ENCODE measurements at regions not wholly inside any gene's neighbourhood (a gene's known extent, or its start where the extent isn't known, plus 50 kb on each side); places are given as distances from the start of the nearest gene placed in this dataset.
A peak's percentile ranks its signal among the peaks of the same experiment; 100 is the strongest.

- no peak for DNase-seq
These were observed 621.8 kb upstream of the ZFHX3 start for GRCh38 chr16:73669535-73670274.

DNA sequence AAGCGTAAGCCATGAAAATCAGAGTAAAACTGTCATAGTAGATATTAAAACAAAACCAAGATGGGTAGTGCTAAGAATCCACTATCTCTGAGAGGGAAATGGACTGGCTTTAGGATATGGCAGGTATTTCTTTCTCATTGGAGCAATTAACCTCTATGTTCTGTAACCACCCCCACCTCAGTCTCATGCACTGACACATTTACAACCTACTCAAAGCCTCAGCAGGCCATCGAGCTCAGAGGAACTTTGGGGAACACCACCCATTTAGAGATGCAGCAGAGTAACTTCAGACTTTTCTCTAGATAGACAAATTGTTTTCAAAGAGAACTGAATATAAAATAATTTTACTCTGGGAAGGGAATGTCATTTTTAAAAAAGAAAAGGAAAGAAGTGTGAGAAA is 615.8 kb upstream of the ZFHX3 start:
- no peak for DNase-seq

DNA sequence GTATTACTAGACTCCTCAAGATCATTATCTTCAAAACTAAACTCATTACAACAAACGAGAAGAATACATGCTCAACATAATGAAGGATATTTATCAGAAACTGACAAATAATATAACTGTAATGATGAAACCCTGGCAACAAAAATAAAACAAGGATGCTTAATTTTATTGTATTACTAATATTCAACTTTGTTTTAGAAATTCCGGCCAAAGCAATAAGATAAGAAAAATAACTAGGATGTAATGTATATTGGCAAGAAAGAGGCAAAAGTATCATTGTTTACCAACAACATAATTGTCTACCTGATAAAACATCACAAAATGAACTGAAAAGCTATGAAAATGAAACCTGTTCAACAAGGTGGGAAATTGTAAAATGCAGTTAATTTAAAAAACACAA is 588.3 kb upstream of the ZFHX3 start:
- no peak for DNase-seq

DNA sequence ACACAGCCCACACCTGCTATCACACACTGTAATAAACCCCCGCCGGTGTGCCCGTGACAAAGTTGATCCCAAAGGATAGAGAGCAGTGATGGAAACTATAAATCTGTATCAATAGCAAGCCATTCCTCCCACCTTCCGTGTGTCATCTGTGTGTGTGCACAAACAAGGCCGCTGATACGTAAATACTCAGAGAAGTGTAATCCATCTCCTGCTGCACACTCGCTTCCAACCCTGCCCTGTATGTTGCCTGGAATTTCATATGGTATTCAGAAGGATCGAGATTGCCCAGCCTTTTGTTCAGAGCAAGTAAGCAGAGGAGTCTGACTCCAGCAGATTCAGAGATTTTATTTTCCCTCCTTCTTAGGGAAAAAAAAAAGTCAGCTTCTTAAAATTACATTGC is 581.1 kb upstream of the ZFHX3 start:
- DNase-seq, result no peak

GRCh38 chr16:73617738-73618137 is 569.8 kb upstream of the ZFHX3 start:
- DNase-seq, result no peak

GRCh38 chr16:73616770-73617169 is 568.8 kb upstream of the ZFHX3 start:
- no peak for DNase-seq

GRCh38 chr16:73616166-73616753 is 568.3 kb upstream of the ZFHX3 start:
- DNase-seq, result peak; percentile 60

DNA sequence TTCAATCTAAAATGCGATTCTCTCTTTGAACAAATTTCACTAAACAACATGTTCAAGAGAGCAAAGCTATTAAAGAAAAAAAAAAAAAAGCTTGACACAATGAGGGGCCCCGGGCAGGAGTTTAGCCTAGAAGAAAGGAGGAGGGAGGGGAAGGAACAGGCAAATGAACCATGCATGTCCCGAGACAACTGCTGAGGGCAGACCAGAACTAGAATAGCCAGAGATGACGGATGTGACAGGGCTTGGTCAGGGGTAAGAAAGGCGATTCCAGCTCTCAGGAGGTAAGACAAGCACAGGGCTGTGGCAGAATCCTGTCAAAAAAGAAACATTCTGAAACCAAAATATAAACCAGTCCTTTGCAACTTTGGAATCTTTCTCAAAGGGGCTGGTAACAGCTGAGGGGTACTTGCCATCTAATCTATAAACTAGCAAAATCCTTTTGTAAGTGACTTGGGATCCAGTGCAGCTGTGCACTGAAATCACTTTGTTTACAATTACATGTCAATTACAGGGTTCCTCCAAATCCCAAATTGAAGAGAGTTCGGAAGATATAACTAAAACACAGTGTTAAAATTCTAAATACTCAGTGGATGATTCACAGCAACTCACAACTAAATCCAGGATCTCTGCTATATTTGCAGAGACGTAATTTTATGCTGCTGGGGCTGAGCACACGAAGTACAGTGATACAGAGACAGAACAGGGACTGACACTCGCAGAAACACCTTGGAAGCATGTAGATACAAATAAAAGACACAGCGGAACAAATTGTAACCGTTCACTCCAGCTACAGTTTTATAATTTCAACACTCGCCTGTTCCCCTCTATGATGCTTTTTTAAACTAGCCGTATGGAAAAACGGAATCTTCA is 567.4 kb upstream of the ZFHX3 start:
- no peak for DNase-seq

DNA sequence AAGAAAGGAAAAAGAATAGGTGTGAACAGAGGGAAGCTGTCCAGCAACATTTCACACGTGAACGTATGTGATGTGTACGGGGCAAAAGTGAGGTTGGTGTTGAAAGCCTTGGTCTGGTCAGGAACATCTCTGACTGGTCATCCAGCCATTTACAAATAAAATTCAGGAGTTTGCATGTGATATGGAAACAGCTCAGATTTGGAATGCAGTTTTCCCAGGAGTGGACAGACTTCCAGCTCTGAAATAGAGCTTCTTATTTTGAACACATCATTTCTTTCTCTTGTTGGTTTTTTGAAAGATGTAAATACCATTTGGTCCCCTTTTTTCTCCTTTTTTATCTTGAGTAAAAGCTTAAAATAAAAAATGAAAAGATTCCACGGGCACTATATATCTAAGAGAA is 566.2 kb upstream of the ZFHX3 start:
- no peak for DNase-seq

DNA sequence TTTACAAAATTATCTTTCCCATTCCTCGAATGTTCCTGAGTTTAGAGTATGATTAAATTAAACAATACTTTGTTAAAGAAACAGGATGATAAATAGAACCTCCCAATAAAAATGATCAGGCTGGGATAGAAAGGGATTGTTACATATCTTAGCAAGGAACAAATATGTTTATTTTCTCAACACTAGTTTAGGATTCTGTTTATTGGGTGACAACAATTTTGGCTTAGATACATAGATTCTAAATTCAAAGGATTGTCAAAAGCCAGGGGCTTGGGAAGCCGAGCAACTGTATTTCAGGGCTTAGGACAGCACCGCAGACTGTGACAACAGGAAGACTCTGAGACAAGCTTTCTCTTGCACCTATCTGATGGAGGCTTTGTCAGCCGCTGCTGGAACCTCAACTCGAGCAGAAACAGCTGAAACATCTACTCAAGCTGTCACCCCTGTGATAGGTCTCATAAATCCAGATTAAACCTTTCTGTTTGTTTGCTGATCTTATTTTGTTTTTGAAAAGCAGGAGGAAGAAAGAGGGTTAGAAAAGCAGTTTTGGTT is 562.8 kb upstream of the ZFHX3 start:
- no peak for DNase-seq

GRCh38 chr16:73610160-73610559 is 562.2 kb upstream of the ZFHX3 start:
- DNase-seq, result no peak

GRCh38 chr16:73608911-73609310 is 561.0 kb upstream of the ZFHX3 start:
- no peak for DNase-seq

GRCh38 chr16:73605309-73605708 is 557.4 kb upstream of the ZFHX3 start:
- DNase-seq, result no peak

DNA sequence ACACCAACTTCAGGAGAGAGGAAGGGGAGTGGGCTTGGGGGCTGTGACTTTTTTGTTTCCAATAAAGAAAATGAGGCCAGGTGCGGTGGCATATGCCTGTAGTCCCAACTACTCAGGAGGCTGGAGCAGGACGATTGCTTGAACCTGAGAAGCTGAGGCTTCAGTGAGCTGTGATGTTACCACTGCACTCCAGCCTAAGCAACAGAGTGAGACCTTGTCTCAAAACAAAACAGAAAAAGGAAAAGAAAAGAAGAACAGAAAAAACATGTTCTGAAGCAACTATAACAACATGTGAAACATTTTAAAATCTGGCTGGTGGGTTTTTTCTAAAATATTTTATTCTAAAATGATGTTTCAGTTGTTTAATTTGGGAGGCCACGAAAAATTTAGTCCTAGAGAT is 554.0 kb upstream of the ZFHX3 start:
- no peak for DNase-seq

DNA sequence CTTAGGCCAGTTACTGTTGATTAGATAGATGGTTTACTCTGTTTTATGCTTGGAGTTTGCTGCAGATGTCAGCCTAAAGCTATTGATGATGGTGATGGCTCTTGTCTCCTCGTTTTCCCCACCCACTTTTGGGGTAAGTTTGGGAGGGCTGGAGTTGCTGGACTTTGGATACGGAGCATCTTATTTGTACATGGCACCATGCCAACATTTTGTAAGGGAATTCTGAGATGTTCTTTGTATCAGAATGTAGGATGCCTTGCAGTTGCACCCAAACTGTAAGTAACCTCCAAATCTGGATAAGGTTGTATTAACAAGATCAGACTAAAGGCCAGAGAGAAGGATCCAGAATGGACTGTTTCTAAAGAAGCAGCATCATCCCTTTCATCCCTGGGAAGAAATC is 551.9 kb upstream of the ZFHX3 start:
- no peak for DNase-seq

DNA sequence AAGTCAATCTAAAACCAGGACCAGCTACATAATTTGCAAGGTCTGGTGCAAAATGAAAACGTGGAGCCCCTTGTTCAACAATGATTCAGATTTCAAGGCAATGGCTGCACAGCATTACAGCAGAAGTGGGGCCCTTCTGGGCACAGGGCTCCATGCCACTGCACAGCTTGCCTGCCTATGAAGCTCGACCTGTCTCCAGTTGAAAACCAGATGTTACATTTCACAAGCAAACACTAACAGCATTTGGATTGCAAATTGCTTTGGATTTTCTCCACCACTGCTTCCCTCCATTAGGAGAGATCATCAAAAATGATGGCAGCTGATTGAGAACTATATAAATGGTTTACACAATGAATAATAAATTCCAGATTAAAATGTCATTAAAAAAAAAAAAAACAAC is 551.4 kb upstream of the ZFHX3 start:
- no peak for DNase-seq

- no peak for DNase-seq
These were observed 536.2 kb upstream of the ZFHX3 start for GRCh38 chr16:73584157-73584556.

GRCh38 chr16:73572135-73572828 is 524.4 kb upstream of the ZFHX3 start:
- DNase-seq, result no peak

- no peak for DNase-seq
These were observed 521.5 kb upstream of the ZFHX3 start for GRCh38 chr16:73569266-73569980.

DNA sequence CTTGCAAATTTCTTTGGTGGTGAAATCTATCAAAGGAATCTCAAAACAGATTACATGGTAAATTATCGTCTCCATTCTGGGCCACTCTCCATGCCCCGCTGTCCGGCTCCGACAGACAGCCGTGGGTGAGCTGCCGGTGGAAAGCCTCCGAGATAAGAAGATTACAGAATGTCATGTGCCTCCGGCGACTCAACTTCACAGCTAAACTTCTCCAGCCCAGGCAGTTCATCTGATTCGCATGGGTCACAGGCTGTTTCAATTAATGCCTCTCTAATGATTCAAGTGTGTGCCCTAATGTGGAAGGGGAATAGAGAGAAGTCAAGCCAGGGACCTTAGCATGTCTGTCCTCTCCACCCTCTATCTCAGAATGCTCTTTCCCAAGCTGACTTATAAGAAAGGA is 520.8 kb upstream of the ZFHX3 start:
- DNase-seq, result no peak

DNA sequence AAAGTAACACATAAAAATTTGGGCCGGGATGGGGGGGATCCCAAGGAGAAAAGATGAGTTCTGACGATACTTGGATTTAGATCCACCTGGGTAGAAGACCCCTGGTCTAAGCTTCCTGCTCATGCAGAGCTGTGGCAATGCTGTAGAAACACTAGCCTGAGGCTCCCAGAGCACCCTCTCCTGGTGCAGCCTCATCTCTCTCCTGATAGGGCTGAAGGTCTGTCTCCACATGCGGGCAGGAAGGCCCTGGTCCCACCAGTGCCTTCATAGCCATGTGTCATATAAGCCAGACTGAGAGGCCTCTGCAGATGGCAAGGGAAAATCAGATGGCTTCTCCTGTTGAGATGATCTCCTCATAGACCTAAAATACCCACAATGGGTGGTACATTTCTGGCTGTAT is 518.0 kb upstream of the ZFHX3 start:
- no peak for DNase-seq

GRCh38 chr16:73565263-73565662 is 517.3 kb upstream of the ZFHX3 start:
- no peak for DNase-seq
